Astrocyte (in vitro differentiated cells and primary cell): ENCODE measurements at regions not wholly inside any gene's neighbourhood (a gene's known extent, or its start where the extent isn't known, plus 50 kb on each side); places are given as distances from the start of the nearest gene placed in this dataset.
A peak's percentile ranks its signal among the peaks of the same experiment; 100 is the strongest.

Experiments
- DNase-seq: peaks from one replicate; pipeline ENCODE4 v3.0.0-alpha.2; 2010; ENCODE audit warnings: low read depth
- FAIRE-seq: peaks from 2 replicates; lab custom pipeline; 2011; peaks lifted over from hg19 to GRCh38; lab: Jason Lieb, UNC
- H2AFZ ChIP-seq: 2 replicates; pipeline ENCODE4 v1.6.0; 2012; ENCODE audit warnings: low read depth, low read length, inconsistent platforms
- H3K27ac ChIP-seq: 2 replicates; pipeline ENCODE4 v1.5.1; 2011; ENCODE audit warnings: low read depth, low read length, inconsistent platforms
- H3K27me3 ChIP-seq: 2 replicates; pipeline ENCODE4 v1.6.0; 2011; ENCODE audit warnings: low read length, inconsistent platforms; ENCODE audit not compliant: insufficient read depth
- H3K36me3 ChIP-seq: 2 replicates; pipeline ENCODE4 v1.5.1; 2011; ENCODE audit warnings: low read length, inconsistent platforms; ENCODE audit not compliant: insufficient read depth
- H3K4me1 ChIP-seq: 2 replicates; pipeline ENCODE4 v1.5.1; 2011; ENCODE audit warnings: low read length, inconsistent platforms; ENCODE audit not compliant: insufficient read depth
- H3K4me2 ChIP-seq: 2 replicates; pipeline ENCODE4 v1.6.0; 2012; ENCODE audit warnings: low read length, inconsistent platforms
- H3K4me3 ChIP-seq: 2 replicates; pipeline ENCODE4 v1.5.1; 2011; ENCODE audit warnings: low read depth, mild to moderate bottlenecking, low read length, inconsistent platforms; ENCODE audit not compliant: insufficient read depth
- H3K79me2 ChIP-seq: 2 replicates; pipeline ENCODE4 v1.6.0; 2012; ENCODE audit warnings: mild to moderate bottlenecking, low read length, inconsistent platforms; ENCODE audit not compliant: insufficient read depth
- H3K9ac ChIP-seq: 2 replicates; pipeline ENCODE4 v1.6.0; 2012; ENCODE audit warnings: mild to moderate bottlenecking, low read length, inconsistent platforms
- H3K9me3 ChIP-seq: 2 replicates; pipeline ENCODE4 v1.5.1; 2012; ENCODE audit warnings: low read depth, mild to moderate bottlenecking, low read length, inconsistent platforms; ENCODE audit not compliant: insufficient read depth
- H4K20me1 ChIP-seq: 2 replicates; pipeline ENCODE4 v1.6.0; 2012; ENCODE audit warnings: low read length, inconsistent platforms; ENCODE audit not compliant: insufficient read depth
- H3K27ac Mint-ChIP-seq: one replicate; pipeline ENCODE4 v1.8.0; 2021; ENCODE audit warnings: mild to moderate bottlenecking, mixed read lengths; ENCODE audit not compliant: unreplicated experiment
- H3K27me3 Mint-ChIP-seq: one replicate; pipeline ENCODE4 v1.8.0; 2021; ENCODE audit warnings: low read depth, mixed read lengths; ENCODE audit not compliant: unreplicated experiment
- H3K36me3 Mint-ChIP-seq: one replicate; pipeline ENCODE4 v1.8.0; 2021; ENCODE audit warnings: low read depth, mixed read lengths; ENCODE audit not compliant: unreplicated experiment
- H3K4me1 Mint-ChIP-seq: one replicate; pipeline ENCODE4 v1.8.0; 2021; ENCODE audit warnings: low read depth, mixed read lengths; ENCODE audit not compliant: unreplicated experiment
- H3K4me3 Mint-ChIP-seq: one replicate; pipeline ENCODE4 v1.8.0; 2021; ENCODE audit warnings: mild to moderate bottlenecking, moderate library complexity, mixed read lengths; ENCODE audit not compliant: unreplicated experiment
- H3K9me3 Mint-ChIP-seq: one replicate; pipeline ENCODE4 v1.8.0; 2021; ENCODE audit warnings: mild to moderate bottlenecking, mixed read lengths; ENCODE audit not compliant: unreplicated experiment
- CTCF ChIP-seq: IDR thresholded peaks from 2 replicates; pipeline ENCODE4 v1.5.1; 2011; ENCODE audit warnings: low read depth, mild to moderate bottlenecking, inconsistent platforms, low read length, moderate library complexity; ENCODE audit not compliant: insufficient read depth
- EZH2 ChIP-seq: IDR thresholded peaks from 2 replicates; pipeline ENCODE4 v1.6.1; 2012; ENCODE audit warnings: mild to moderate bottlenecking, low read length, inconsistent platforms; ENCODE audit not compliant: insufficient read depth

- Histone ChIP-seq H3K4me3 (no peak overlapping the region), H4K20me1 (no peaks in the 10 kb centered on the region), H3K27me3 (no peaks in the 10 kb centered on the region), H3K9me3 (no peaks in the 10 kb centered on the region), H2AFZ (no peak overlapping the region), H3K79me2 (no peaks in the 10 kb centered on the region), H3K4me2 (no peak overlapping the region), H3K27ac (no peak overlapping the region), H3K9ac (no peak overlapping the region), H3K36me3 (no peaks in the 10 kb centered on the region), H3K4me1 (no peaks in the 10 kb centered on the region)
- FAIRE-seq (no peak), DNase-seq (peak; percentile 8)
- H3K9me3 Mint-ChIP-seq, result no peaks in the 10 kb centered on the region
- H3K4me1 Mint-ChIP-seq, result peaks cover 8% of the 10 kb centered on the region
- H3K4me3 Mint-ChIP-seq, result no peak overlapping the region
- H3K27ac Mint-ChIP-seq, result peak overlapping the region; percentile 5
- no peaks in the 10 kb centered on the region for H3K36me3 Mint-ChIP-seq
- no peaks in the 10 kb centered on the region for H3K27me3 Mint-ChIP-seq
- TF ChIP-seq CTCF, result no peak
- TF ChIP-seq EZH2, result no peak
These were observed 342.3 kb upstream of the EPHA4 start for GRCh38 chr2:221914334-221914880.

- Mint-ChIP-seq H3K4me3 (no peak overlapping the region), H3K27ac (no peak overlapping the region), H3K27me3 (no peaks in the 10 kb centered on the region), H3K9me3 (no peaks in the 10 kb centered on the region), H3K4me1 (peaks cover 8% of the 10 kb centered on the region), H3K36me3 (no peaks in the 10 kb centered on the region)
- TF ChIP-seq CTCF (no peak), EZH2 (no peak)
- no peak for DNase-seq
- Histone ChIP-seq H3K27me3 (no peaks in the 10 kb centered on the region), H2AFZ (no peak overlapping the region), H3K36me3 (no peaks in the 10 kb centered on the region), H3K27ac (no peak overlapping the region), H3K4me1 (no peaks in the 10 kb centered on the region), H3K9ac (no peak overlapping the region), H3K9me3 (no peaks in the 10 kb centered on the region), H3K79me2 (no peaks in the 10 kb centered on the region), H4K20me1 (no peaks in the 10 kb centered on the region), H3K4me3 (no peak overlapping the region), H3K4me2 (no peak overlapping the region)
- no peak for FAIRE-seq
These were observed 339.8 kb upstream of the EPHA4 start for GRCh38 chr2:221911890-221912289.

- no peak overlapping the region for H3K4me2 ChIP-seq
- H3K4me1 ChIP-seq, result no peaks in the 10 kb centered on the region
- no peaks in the 10 kb centered on the region for H3K9me3 ChIP-seq
- H3K36me3 ChIP-seq, result no peaks in the 10 kb centered on the region
- H4K20me1 ChIP-seq, result no peaks in the 10 kb centered on the region
- no peak for FAIRE-seq
- Mint-ChIP-seq H3K4me1 (peaks cover 8% of the 10 kb centered on the region), H3K9me3 (no peaks in the 10 kb centered on the region), H3K27me3 (no peaks in the 10 kb centered on the region), H3K36me3 (no peaks in the 10 kb centered on the region), H3K4me3 (no peak overlapping the region), H3K27ac (no peak overlapping the region)
- TF ChIP-seq EZH2, result no peak
- TF ChIP-seq CTCF, result no peak
- H3K27me3 ChIP-seq, result no peaks in the 10 kb centered on the region
- H3K27ac ChIP-seq, result no peak overlapping the region
- no peak overlapping the region for H2AFZ ChIP-seq
- no peak overlapping the region for H3K4me3 ChIP-seq
- no peak overlapping the region for H3K9ac ChIP-seq
- no peaks in the 10 kb centered on the region for H3K79me2 ChIP-seq
- DNase-seq, result no peak
These were observed 339.2 kb upstream of the EPHA4 start for GRCh38 chr2:221911321-221911720.
